Stimulated activated CD8-positive, alpha-beta memory T cell treated with anti-CD3 and anti-CD28 coated beads, Interleukin-15, amount 100 ng/mL, for 1 hour (primary cell): ENCODE measurements at regions not wholly inside any gene's neighbourhood (a gene's known extent, or its start where the extent isn't known, plus 50 kb on each side); places are given as distances from the start of the nearest gene placed in this dataset.

Experiments used
- DNase-seq: peaks from one replicate; pipeline ENCODE4 v3.0.0-alpha.2; 2020; ENCODE audit warnings: low read depth

GRCh38 chr3:5428607-5429516, 241.4 kb downstream of the EDEM1 start:
- no peak for DNase-seq

GRCh38 chr3:5429517-5429890, 242.0 kb downstream of the EDEM1 start:
- no peak for DNase-seq

- no peak for DNase-seq
Measured at GRCh38 chr3:5430701-5431100, 243.2 kb downstream of the EDEM1 start.

GRCh38 chr3:5431146-5431545, 243.6 kb downstream of the EDEM1 start:
- no peak for DNase-seq

GRCh38 chr3:5431811-5432378, 244.4 kb downstream of the EDEM1 start:
- no peak for DNase-seq

GRCh38 chr3:5437296-5437782, 249.8 kb downstream of the EDEM1 start:
- DNase-seq, result no peak

GRCh38 chr3:5437783-5438323, 250.3 kb downstream of the EDEM1 start:
- DNase-seq, result no peak

- no peak for DNase-seq
Measured at GRCh38 chr3:5441401-5441800, 253.9 kb downstream of the EDEM1 start.

- DNase-seq, result no peak
Measured at GRCh38 chr3:5442106-5442785, 254.7 kb downstream of the EDEM1 start.

- no peak for DNase-seq
Measured at GRCh38 chr3:5442786-5443138, 255.3 kb downstream of the EDEM1 start.

- no peak for DNase-seq
Measured at GRCh38 chr3:5444253-5444652, 256.7 kb downstream of the EDEM1 start.

- no peak for DNase-seq
Measured at GRCh38 chr3:5445676-5446201, 258.2 kb downstream of the EDEM1 start.

GRCh38 chr3:5448246-5448645, 260.7 kb downstream of the EDEM1 start:
- no peak for DNase-seq

- no peak for DNase-seq
Measured at GRCh38 chr3:5448816-5449215, 261.3 kb downstream of the EDEM1 start.

- DNase-seq, result no peak
Measured at GRCh38 chr3:5456199-5456598, 268.7 kb downstream of the EDEM1 start.

- no peak for DNase-seq
Measured at GRCh38 chr3:5458526-5458925, 271.0 kb downstream of the EDEM1 start.

- no peak for DNase-seq
Measured at GRCh38 chr3:5462086-5462485, 274.6 kb downstream of the EDEM1 start.

- no peak for DNase-seq
Measured at GRCh38 chr3:5463991-5464390, 276.5 kb downstream of the EDEM1 start.

GRCh38 chr3:5464649-5465048, 277.1 kb downstream of the EDEM1 start:
- DNase-seq, result no peak

GRCh38 chr3:5465183-5465582, 277.7 kb downstream of the EDEM1 start:
- no peak for DNase-seq

- no peak for DNase-seq
Measured at GRCh38 chr3:5466065-5466464, 278.6 kb downstream of the EDEM1 start.

- no peak for DNase-seq
Measured at GRCh38 chr3:5466717-5467116, 279.2 kb downstream of the EDEM1 start.

GRCh38 chr3:5473471-5473870, 286.0 kb downstream of the EDEM1 start:
- DNase-seq, result no peak
